ENCODE measurements at regions not wholly inside any gene's neighbourhood (a gene's known extent, or its start where the extent isn't known, plus 50 kb on each side); places are given as distances from the start of the nearest gene placed in this dataset.
"Not testable (repeated sequence)": the region's sequence is repeated elsewhere in the genome, so short reads cannot be mapped to it uniquely, and the experiment has no call there.

- TF ChIP-seq POLR2AphosphoS5 (IDR thresholded peaks at IDR 0.05; ENCODE audit: borderline replicate concordance, low read depth, low read length) (no peak), EZH2 (IDR thresholded peaks at IDR 0.05) (no peak), FOXP2 (optimal IDR thresholded peaks at IDR 0.05; ENCODE audit: control extremely low read depth, extremely low read length, insufficient read depth) (no peak)
- Histone ChIP-seq H3K4me3 (no peak overlapping the region), H3K36me3 (ENCODE audit: insufficient read depth, low read length) (no peaks in the 10 kb centered on the region), H3K27ac (no peak overlapping the region), H3K9me3 (ENCODE audit: low read depth, low read length) (no peaks in the 10 kb centered on the region), H3K9ac (ENCODE audit: insufficient read length) (no peak overlapping the region)
- DNase-seq (ENCODE audit: low read depth, low spot score), result no peak
These were observed 62.0 kb upstream of the USP25 start for GRCh38 chr21:15667819-15668218.

GRCh38 chr21:15669247-15669646 lies 60.5 kb upstream of the USP25 start:
- DNase-seq (ENCODE audit: low read depth, low spot score), result no peak
- no peak overlapping the region for H3K9ac ChIP-seq (ENCODE audit: insufficient read length)
- H3K36me3 ChIP-seq (ENCODE audit: insufficient read depth, low read length), result no peaks in the 10 kb centered on the region
- TF ChIP-seq POLR2AphosphoS5 (IDR thresholded peaks at IDR 0.05; ENCODE audit: borderline replicate concordance, low read depth, low read length), result no peak
- TF ChIP-seq FOXP2 (optimal IDR thresholded peaks at IDR 0.05; ENCODE audit: control extremely low read depth, extremely low read length, insufficient read depth), result no peak
- TF ChIP-seq EZH2 (IDR thresholded peaks at IDR 0.05), result no peak
- H3K4me3 ChIP-seq, result no peak overlapping the region
- no peaks in the 10 kb centered on the region for H3K9me3 ChIP-seq (ENCODE audit: low read depth, low read length)
- no peak overlapping the region for H3K27ac ChIP-seq

GRCh38 chr21:15671188-15671587 lies 58.6 kb upstream of the USP25 start:
- no peak for TF ChIP-seq FOXP2 (optimal IDR thresholded peaks at IDR 0.05; ENCODE audit: control extremely low read depth, extremely low read length, insufficient read depth)
- TF ChIP-seq POLR2AphosphoS5 (IDR thresholded peaks at IDR 0.05; ENCODE audit: borderline replicate concordance, low read depth, low read length), result no peak
- no peak for TF ChIP-seq EZH2 (IDR thresholded peaks at IDR 0.05)
- H3K9ac ChIP-seq (ENCODE audit: insufficient read length), result no peak overlapping the region
- H3K36me3 ChIP-seq (ENCODE audit: insufficient read depth, low read length), result no peaks in the 10 kb centered on the region
- no peak overlapping the region for H3K27ac ChIP-seq
- DNase-seq (ENCODE audit: low read depth, low spot score), result no peak
- 0 out of 2 replicates have a peak, but pooled peaks cover 4% of the 10 kb centered on the region for H3K9me3 ChIP-seq (ENCODE audit: low read depth, low read length)
- H3K4me3 ChIP-seq, result no peak overlapping the region

- H3K27ac ChIP-seq; H3K9ac ChIP-seq (ENCODE audit: insufficient read length); DNase-seq (ENCODE audit: low read depth, low spot score); H3K9me3 ChIP-seq (ENCODE audit: low read depth, low read length); H3K4me3 ChIP-seq; H3K36me3 ChIP-seq (ENCODE audit: insufficient read depth, low read length): not testable (repeated sequence)
These were observed 57.2 kb upstream of the USP25 start for GRCh38 chr21:15672578-15672977.

- Histone ChIP-seq H3K4me3 (no peak overlapping the region), H3K27ac (no peak overlapping the region), H3K9ac (ENCODE audit: insufficient read length) (no peak overlapping the region), H3K9me3 (ENCODE audit: low read depth, low read length) (0 out of 2 replicates have a peak, but pooled peaks cover 4% of the 10 kb centered on the region), H3K36me3 (ENCODE audit: insufficient read depth, low read length) (no peaks in the 10 kb centered on the region)
- DNase-seq (ENCODE audit: low read depth, low spot score), result no peak
- TF ChIP-seq FOXP2 (optimal IDR thresholded peaks at IDR 0.05; ENCODE audit: control extremely low read depth, extremely low read length, insufficient read depth) (no peak), POLR2AphosphoS5 (IDR thresholded peaks at IDR 0.05; ENCODE audit: borderline replicate concordance, low read depth, low read length) (no peak), EZH2 (IDR thresholded peaks at IDR 0.05) (no peak)
These were observed 52.8 kb upstream of the USP25 start for GRCh38 chr21:15676935-15677334.

- no peak overlapping the region for H3K4me3 ChIP-seq
- no peak for TF ChIP-seq EZH2 (IDR thresholded peaks at IDR 0.05)
- no peak for TF ChIP-seq POLR2AphosphoS5 (IDR thresholded peaks at IDR 0.05; ENCODE audit: borderline replicate concordance, low read depth, low read length)
- no peak for TF ChIP-seq FOXP2 (optimal IDR thresholded peaks at IDR 0.05; ENCODE audit: control extremely low read depth, extremely low read length, insufficient read depth)
- H3K9ac ChIP-seq (ENCODE audit: insufficient read length), result no peak overlapping the region
- 0 out of 2 replicates have a peak, but pooled peaks cover 4% of the 10 kb centered on the region for H3K9me3 ChIP-seq (ENCODE audit: low read depth, low read length)
- H3K36me3 ChIP-seq (ENCODE audit: insufficient read depth, low read length), result no peaks in the 10 kb centered on the region
- DNase-seq (ENCODE audit: low read depth, low spot score), result no peak
- H3K27ac ChIP-seq, result no peak overlapping the region
These were observed 50.2 kb upstream of the USP25 start for GRCh38 chr21:15679630-15680029.

All from SK-N-MC (cell line).